ENCODE measurements at regions not wholly inside any gene's neighbourhood (a gene's known extent, or its start where the extent isn't known, plus 50 kb on each side); places are given as distances from the start of the nearest gene placed in this dataset.

- DNase-seq (ENCODE audit: low spot score), result no peak
Observed at GRCh38 chr9:87327575-87328125, 170.0 kb upstream of the DAPK1 start.

- DNase-seq (ENCODE audit: low spot score), result no peak
Observed at GRCh38 chr9:87333802-87334201, 163.9 kb upstream of the DAPK1 start.

GRCh38 chr9:87334366-87334765 lies 163.3 kb upstream of the DAPK1 start:
- no peak for DNase-seq (ENCODE audit: low spot score)

GRCh38 chr9:87336407-87336806 lies 161.3 kb upstream of the DAPK1 start:
- DNase-seq (ENCODE audit: low spot score), result peak; percentile 18

GRCh38 chr9:87336914-87337333 lies 160.7 kb upstream of the DAPK1 start:
- DNase-seq (ENCODE audit: low spot score), result peak; percentile 73

GRCh38 chr9:87337335-87338087 lies 160.2 kb upstream of the DAPK1 start:
- DNase-seq (ENCODE audit: low spot score), result no peak

- no peak for DNase-seq (ENCODE audit: low spot score)
Observed at GRCh38 chr9:87338088-87338989, 159.3 kb upstream of the DAPK1 start.

GRCh38 chr9:87340391-87340790 lies 157.3 kb upstream of the DAPK1 start:
- no peak for DNase-seq (ENCODE audit: low spot score)

GRCh38 chr9:87342743-87343142 lies 154.9 kb upstream of the DAPK1 start:
- no peak for DNase-seq (ENCODE audit: low spot score)

GRCh38 chr9:87343816-87344430 lies 153.7 kb upstream of the DAPK1 start:
- no peak for DNase-seq (ENCODE audit: low spot score)

- DNase-seq (ENCODE audit: low spot score), result no peak
Observed at GRCh38 chr9:87346061-87346665, 151.5 kb upstream of the DAPK1 start.

GRCh38 chr9:87350915-87351314 lies 146.8 kb upstream of the DAPK1 start:
- no peak for DNase-seq (ENCODE audit: low spot score)

- DNase-seq (ENCODE audit: low spot score), result no peak
Observed at GRCh38 chr9:87353301-87353700, 144.4 kb upstream of the DAPK1 start.

GRCh38 chr9:87354147-87354546 lies 143.5 kb upstream of the DAPK1 start:
- DNase-seq (ENCODE audit: low spot score), result no peak

GRCh38 chr9:87357600-87357999 lies 140.1 kb upstream of the DAPK1 start:
- DNase-seq (ENCODE audit: low spot score), result no peak

- DNase-seq (ENCODE audit: low spot score), result no peak
Observed at GRCh38 chr9:87359264-87359663, 138.4 kb upstream of the DAPK1 start.

GRCh38 chr9:87359958-87360601 lies 137.6 kb upstream of the DAPK1 start:
- DNase-seq (ENCODE audit: low spot score), result no peak

- no peak for DNase-seq (ENCODE audit: low spot score)
Observed at GRCh38 chr9:87370049-87370685, 127.5 kb upstream of the DAPK1 start.

- DNase-seq (ENCODE audit: low spot score), result no peak
Observed at GRCh38 chr9:87371795-87372355, 125.8 kb upstream of the DAPK1 start.

GRCh38 chr9:87372356-87372851 lies 125.3 kb upstream of the DAPK1 start:
- DNase-seq (ENCODE audit: low spot score), result peak; percentile 25
